ENCODE measurements at regions not wholly inside any gene's neighbourhood (a gene's known extent, or its start where the extent isn't known, plus 50 kb on each side); places are given as distances from the start of the nearest gene placed in this dataset.

- intact Hi-C loops (cut with micrococcal nuclease; ENCODE audit: unreplicated experiment), result no loop called here
- TF ChIP-seq EZH2 (IDR thresholded peaks at IDR 0.05; ENCODE audit: borderline replicate concordance, low read depth, low read length, poor library complexity, severe bottlenecking), result no peak
- TF ChIP-seq CTCF (conservative IDR thresholded peaks at IDR 0.05; ENCODE audit: low read depth, low read length), result no peak
- H3K4me1 ChIP-seq (ENCODE audit: insufficient read depth, low read length, poor library complexity, severe bottlenecking), result no peaks in the 10 kb centered on the region
- no peak for DNase-seq (ENCODE audit: low spot score)
- no peak overlapping the region for H3K27ac ChIP-seq (ENCODE audit: low read depth, low read length, poor library complexity, severe bottlenecking)
- no peaks in the 10 kb centered on the region for H3K27me3 ChIP-seq (replicated peaks; ENCODE audit: insufficient read depth, low read depth, low read length, poor library complexity)
- ChIA-PET POLR2A (ENCODE audit: low non-redundant PET) (no interaction called here), CTCF (no interaction called here)
- H3K4me3 ChIP-seq (ENCODE audit: low read depth, low read length, poor library complexity, severe bottlenecking), result no peak overlapping the region
- no TSS peak for BruUV-seq (replicated peaks)
- H3K9me3 ChIP-seq (ENCODE audit: low read depth, low read length, poor library complexity, severe bottlenecking), result no peaks in the 10 kb centered on the region
- no peaks in the 10 kb centered on the region for H3K36me3 ChIP-seq (ENCODE audit: insufficient read depth, low read length, poor library complexity, severe bottlenecking)
Observed at GRCh38 chr19:33876192-33876591, 79.5 kb downstream of the KCTD15 start.

GRCh38 chr19:33878030-33878544, 81.4 kb downstream of the KCTD15 start:
- Histone ChIP-seq H3K9me3 (ENCODE audit: low read depth, low read length, poor library complexity, severe bottlenecking) (no peaks in the 10 kb centered on the region), H3K27ac (ENCODE audit: low read depth, low read length, poor library complexity, severe bottlenecking) (no peak overlapping the region), H3K27me3 (replicated peaks; ENCODE audit: insufficient read depth, low read depth, low read length, poor library complexity) (no peaks in the 10 kb centered on the region), H3K36me3 (ENCODE audit: insufficient read depth, low read length, poor library complexity, severe bottlenecking) (no peaks in the 10 kb centered on the region), H3K4me3 (ENCODE audit: low read depth, low read length, poor library complexity, severe bottlenecking) (no peak overlapping the region), H3K4me1 (ENCODE audit: insufficient read depth, low read length, poor library complexity, severe bottlenecking) (no peaks in the 10 kb centered on the region)
- ChIA-PET POLR2A (ENCODE audit: low non-redundant PET) (no interaction called here), CTCF (no interaction called here)
- TF ChIP-seq EZH2 (IDR thresholded peaks at IDR 0.05; ENCODE audit: borderline replicate concordance, low read depth, low read length, poor library complexity, severe bottlenecking) (no peak), CTCF (conservative IDR thresholded peaks at IDR 0.05; ENCODE audit: low read depth, low read length) (no peak)
- intact Hi-C loops (cut with micrococcal nuclease; ENCODE audit: unreplicated experiment), result no loop called here
- no peak for DNase-seq (ENCODE audit: low spot score)
- no TSS peak for BruUV-seq (replicated peaks)

GRCh38 chr19:33878910-33879810, 82.5 kb downstream of the KCTD15 start:
- no TSS peak for BruUV-seq (replicated peaks)
- TF ChIP-seq EZH2 (IDR thresholded peaks at IDR 0.05; ENCODE audit: borderline replicate concordance, low read depth, low read length, poor library complexity, severe bottlenecking), result no peak
- peaks cover 8% of the 10 kb centered on the region for H3K4me1 ChIP-seq (ENCODE audit: insufficient read depth, low read length, poor library complexity, severe bottlenecking)
- no peak for DNase-seq (ENCODE audit: low spot score)
- no peaks in the 10 kb centered on the region for H3K27me3 ChIP-seq (replicated peaks; ENCODE audit: insufficient read depth, low read depth, low read length, poor library complexity)
- no peak overlapping the region for H3K27ac ChIP-seq (ENCODE audit: low read depth, low read length, poor library complexity, severe bottlenecking)
- POLR2A ChIA-PET (ENCODE audit: low non-redundant PET), result no interaction called here
- intact Hi-C loops (cut with micrococcal nuclease; ENCODE audit: unreplicated experiment), result no loop called here
- H3K9me3 ChIP-seq (ENCODE audit: low read depth, low read length, poor library complexity, severe bottlenecking), result no peaks in the 10 kb centered on the region
- CTCF ChIA-PET, result no interaction called here
- no peaks in the 10 kb centered on the region for H3K36me3 ChIP-seq (ENCODE audit: insufficient read depth, low read length, poor library complexity, severe bottlenecking)
- no peak overlapping the region for H3K4me3 ChIP-seq (ENCODE audit: low read depth, low read length, poor library complexity, severe bottlenecking)

Measured in A673 (cell line).